ENCODE measurements at regions not wholly inside any gene's neighbourhood (a gene's known extent, or its start where the extent isn't known, plus 50 kb on each side); places are given as distances from the start of the nearest gene placed in this dataset.
"Not testable (repeated sequence)": the region's sequence is repeated elsewhere in the genome, so short reads cannot be mapped to it uniquely, and the experiment has no call there.

- H4K20me1 ChIP-seq (ENCODE audit: insufficient read depth, low read length): no peaks in the 10 kb centered on the region
- no peak for DNase-seq (ENCODE audit: low spot score)
- no peak overlapping the region for H3K4me2 ChIP-seq (ENCODE audit: low read length)
- H3K9me2 ChIP-seq (ENCODE audit: insufficient read depth, low read length): no peaks in the 10 kb centered on the region
- POLR2A ChIA-PET: no interaction called here
- TF ChIP-seq, protein P1, sequence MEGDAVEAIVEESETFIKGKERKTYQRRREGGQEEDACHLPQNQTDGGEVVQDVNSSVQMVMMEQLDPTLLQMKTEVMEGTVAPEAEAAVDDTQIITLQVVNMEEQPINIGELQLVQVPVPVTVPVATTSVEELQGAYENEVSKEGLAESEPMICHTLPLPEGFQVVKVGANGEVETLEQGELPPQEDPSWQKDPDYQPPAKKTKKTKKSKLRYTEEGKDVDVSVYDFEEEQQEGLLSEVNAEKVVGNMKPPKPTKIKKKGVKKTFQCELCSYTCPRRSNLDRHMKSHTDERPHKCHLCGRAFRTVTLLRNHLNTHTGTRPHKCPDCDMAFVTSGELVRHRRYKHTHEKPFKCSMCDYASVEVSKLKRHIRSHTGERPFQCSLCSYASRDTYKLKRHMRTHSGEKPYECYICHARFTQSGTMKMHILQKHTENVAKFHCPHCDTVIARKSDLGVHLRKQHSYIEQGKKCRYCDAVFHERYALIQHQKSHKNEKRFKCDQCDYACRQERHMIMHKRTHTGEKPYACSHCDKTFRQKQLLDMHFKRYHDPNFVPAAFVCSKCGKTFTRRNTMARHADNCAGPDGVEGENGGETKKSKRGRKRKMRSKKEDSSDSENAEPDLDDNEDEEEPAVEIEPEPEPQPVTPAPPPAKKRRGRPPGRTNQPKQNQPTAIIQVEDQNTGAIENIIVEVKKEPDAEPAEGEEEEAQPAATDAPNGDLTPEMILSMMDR (conservative IDR thresholded peaks at IDR 0.05; ENCODE audit: low read length): no peak
- no peak overlapping the region for H3K27ac ChIP-seq (ENCODE audit: low read depth, low read length, poor library complexity, severe bottlenecking)
- no peaks in the 10 kb centered on the region for H3K9me3 ChIP-seq (ENCODE audit: low read length)
- H3K4me3 ChIP-seq (ENCODE audit: low read depth, low read length, poor library complexity, severe bottlenecking): no peak overlapping the region
- H3K79me2 ChIP-seq (ENCODE audit: insufficient read depth, low read depth, low read length): no peaks in the 10 kb centered on the region
- intact Hi-C loops (cut with micrococcal nuclease; ENCODE audit: unreplicated experiment): no loop called here
- H3K4me1 ChIP-seq (ENCODE audit: insufficient read depth, low read length, poor library complexity, severe bottlenecking): no peaks in the 10 kb centered on the region
- CTCF ChIA-PET (ENCODE audit: unreplicated experiment): no interaction called here
- no peak overlapping the region for H2AFZ ChIP-seq (ENCODE audit: low read length)
- BruUV-seq (replicated peaks): no TSS peak
- no peaks in the 10 kb centered on the region for H3K36me3 ChIP-seq (ENCODE audit: insufficient read depth, low read length)
Observed at GRCh38 chr5:36423578-36424307, 122.0 kb upstream of the RANBP3L start.

DNA sequence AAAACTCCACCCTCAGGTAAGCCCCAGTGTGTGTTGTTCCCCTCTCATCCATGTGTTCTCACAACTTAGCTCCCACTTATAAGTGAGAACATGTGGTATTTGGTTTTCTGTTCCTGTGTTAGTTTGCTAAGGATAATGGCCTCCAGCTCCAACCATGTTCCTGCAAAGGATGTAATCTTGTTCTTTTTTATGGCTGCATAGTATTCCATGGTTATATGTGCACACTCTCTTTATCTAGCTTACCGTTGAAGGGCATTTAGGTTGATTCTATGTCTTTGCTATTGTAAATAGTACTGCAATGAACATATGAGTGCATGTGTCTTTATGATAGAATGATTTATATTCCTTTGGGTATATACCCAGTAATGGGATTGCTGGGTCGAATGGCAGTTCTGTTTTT, 124.4 kb upstream of the RANBP3L start:
- H2AFZ ChIP-seq (ENCODE audit: low read length); BruUV-seq (replicated peaks); intact Hi-C loops (cut with micrococcal nuclease; ENCODE audit: unreplicated experiment); H3K9me2 ChIP-seq (ENCODE audit: insufficient read depth, low read length); H4K20me1 ChIP-seq (ENCODE audit: insufficient read depth, low read length); H3K9me3 ChIP-seq (ENCODE audit: low read length); CTCF ChIA-PET (ENCODE audit: unreplicated experiment); H3K79me2 ChIP-seq (ENCODE audit: insufficient read depth, low read depth, low read length); H3K36me3 ChIP-seq (ENCODE audit: insufficient read depth, low read length); H3K27ac ChIP-seq (ENCODE audit: low read depth, low read length, poor library complexity, severe bottlenecking); DNase-seq (ENCODE audit: low spot score); H3K4me1 ChIP-seq (ENCODE audit: insufficient read depth, low read length, poor library complexity, severe bottlenecking); H3K4me3 ChIP-seq (ENCODE audit: low read depth, low read length, poor library complexity, severe bottlenecking); H3K4me2 ChIP-seq (ENCODE audit: low read length): not testable (repeated sequence)
- POLR2A ChIA-PET: interaction anchor here (0.7 kb wide), 1 partner anchor 17 kb away, joined by 3 read pairs; no protein-coding TSS in a partner anchor

DNA sequence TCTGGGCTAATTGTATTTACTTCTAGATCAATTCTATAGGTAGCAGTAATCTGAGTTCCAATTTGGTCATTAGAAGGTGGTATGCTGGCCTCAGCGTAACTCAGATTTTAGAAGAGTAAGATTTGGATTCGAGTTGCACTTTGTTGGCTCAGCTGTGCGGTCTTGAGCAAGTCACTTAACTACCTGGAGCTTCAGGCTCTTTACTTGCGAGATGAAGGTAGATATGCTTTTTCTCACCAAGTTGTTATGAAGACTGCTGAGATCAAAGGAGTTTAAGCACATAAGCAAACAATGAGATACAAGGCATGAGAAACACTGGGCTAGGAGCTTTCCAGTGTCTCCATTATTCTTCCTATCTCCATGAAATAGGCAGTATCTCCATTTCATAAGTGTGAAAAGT, 133.8 kb upstream of the RANBP3L start:
- Histone ChIP-seq H3K9me2 (ENCODE audit: insufficient read depth, low read length) (no peaks in the 10 kb centered on the region), H3K36me3 (ENCODE audit: insufficient read depth, low read length) (no peaks in the 10 kb centered on the region), H3K27ac (ENCODE audit: low read depth, low read length, poor library complexity, severe bottlenecking) (no peak overlapping the region), H2AFZ (ENCODE audit: low read length) (no peak overlapping the region), H3K4me1 (ENCODE audit: insufficient read depth, low read length, poor library complexity, severe bottlenecking) (no peaks in the 10 kb centered on the region), H3K4me3 (ENCODE audit: low read depth, low read length, poor library complexity, severe bottlenecking) (no peak overlapping the region), H3K79me2 (ENCODE audit: insufficient read depth, low read depth, low read length) (no peaks in the 10 kb centered on the region), H4K20me1 (ENCODE audit: insufficient read depth, low read length) (no peaks in the 10 kb centered on the region), H3K9me3 (ENCODE audit: low read length) (no peaks in the 10 kb centered on the region), H3K4me2 (ENCODE audit: low read length) (no peak overlapping the region)
- BruUV-seq (replicated peaks): no TSS peak
- DNase-seq (ENCODE audit: low spot score): no peak
- TF ChIP-seq, protein P1 (conservative IDR thresholded peaks at IDR 0.05; ENCODE audit: low read length): no peak
- no peak for TF ChIP-seq EZH2phosphoT487 (IDR thresholded peaks at IDR 0.05; ENCODE audit: borderline replicate concordance, low read depth, low read length)
- ChIA-PET CTCF (ENCODE audit: unreplicated experiment) (no interaction called here), POLR2A (no interaction called here)
- intact Hi-C loops (cut with micrococcal nuclease; ENCODE audit: unreplicated experiment): no loop called here
